HPDE6-E6E7 (cell line): ENCODE measurements at regions not wholly inside any gene's neighbourhood (a gene's known extent, or its start where the extent isn't known, plus 50 kb on each side); places are given as distances from the start of the nearest gene placed in this dataset.

Experiments used
- DNase-seq: peaks from one replicate; pipeline ENCODE4 v3.0.0; 2011; ENCODE audit warnings: missing footprints; ENCODE audit errors: extremely low spot score

GRCh38 chrX:155694649-155695048, 81.9 kb upstream of the TMLHE start:
- no peak for DNase-seq

- DNase-seq: no peak
These were observed 70.1 kb upstream of the TMLHE start for GRCh38 chrX:155682834-155683233.

GRCh38 chrX:155679715-155680114, 67.0 kb upstream of the TMLHE start:
- DNase-seq: no peak

- no peak for DNase-seq
These were observed 60.6 kb upstream of the TMLHE start for GRCh38 chrX:155673338-155673737.

- no peak for DNase-seq
These were observed 54.0 kb upstream of the TMLHE start for GRCh38 chrX:155666741-155667140.
